ENCODE measurements at regions not wholly inside any gene's neighbourhood (a gene's known extent, or its start where the extent isn't known, plus 50 kb on each side); places are given as distances from the start of the nearest gene placed in this dataset.

DNA sequence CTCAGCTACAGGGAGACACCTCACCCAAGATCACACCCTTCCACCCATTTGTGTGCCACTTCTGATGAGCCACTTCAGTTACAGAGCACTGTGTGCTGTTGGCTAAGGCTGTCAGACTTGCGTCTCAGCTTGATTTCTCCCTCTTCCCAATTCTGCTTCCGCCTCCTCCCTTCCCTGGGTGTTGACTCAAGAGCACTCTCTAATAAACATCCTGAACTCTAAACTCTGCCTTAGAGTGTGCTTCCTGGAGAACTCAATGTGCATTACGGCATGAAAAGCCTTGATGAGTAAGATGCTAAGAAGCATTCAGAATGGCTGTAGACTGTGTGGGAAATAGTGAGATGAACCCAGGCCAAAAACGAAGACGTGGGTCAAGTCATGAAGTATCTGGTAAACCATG is 54.9 kb upstream of the S1PR1 start:
- no TSS peak for BruUV-seq (replicated peaks)
- POLR2A ChIA-PET: no interaction called here
- Histone ChIP-seq H3K9me2 (ENCODE audit: insufficient read depth, low read length) (no peaks in the 10 kb centered on the region), H3K4me2 (ENCODE audit: low read length) (no peak overlapping the region), H4K20me1 (ENCODE audit: insufficient read depth, low read length) (no peaks in the 10 kb centered on the region), H3K4me3 (ENCODE audit: low read depth, low read length, poor library complexity, severe bottlenecking) (no peak overlapping the region), H2AFZ (ENCODE audit: low read length) (no peak overlapping the region), H3K36me3 (ENCODE audit: insufficient read depth, low read length) (no peaks in the 10 kb centered on the region), H3K9me3 (ENCODE audit: low read length) (no peaks in the 10 kb centered on the region), H3K4me1 (ENCODE audit: insufficient read depth, low read length, poor library complexity, severe bottlenecking) (peaks cover 10% of the 10 kb centered on the region), H3K79me2 (ENCODE audit: insufficient read depth, low read depth, low read length) (no peaks in the 10 kb centered on the region), H3K27ac (ENCODE audit: low read depth, low read length, poor library complexity, severe bottlenecking) (no peak overlapping the region)
- intact Hi-C loops (cut with micrococcal nuclease; ENCODE audit: unreplicated experiment): no loop called here
- no peak for DNase-seq (ENCODE audit: low spot score)
- TF ChIP-seq EZH2phosphoT487 (IDR thresholded peaks at IDR 0.05; ENCODE audit: borderline replicate concordance, low read depth, low read length): no peak
- TF ChIP-seq, protein P1, sequence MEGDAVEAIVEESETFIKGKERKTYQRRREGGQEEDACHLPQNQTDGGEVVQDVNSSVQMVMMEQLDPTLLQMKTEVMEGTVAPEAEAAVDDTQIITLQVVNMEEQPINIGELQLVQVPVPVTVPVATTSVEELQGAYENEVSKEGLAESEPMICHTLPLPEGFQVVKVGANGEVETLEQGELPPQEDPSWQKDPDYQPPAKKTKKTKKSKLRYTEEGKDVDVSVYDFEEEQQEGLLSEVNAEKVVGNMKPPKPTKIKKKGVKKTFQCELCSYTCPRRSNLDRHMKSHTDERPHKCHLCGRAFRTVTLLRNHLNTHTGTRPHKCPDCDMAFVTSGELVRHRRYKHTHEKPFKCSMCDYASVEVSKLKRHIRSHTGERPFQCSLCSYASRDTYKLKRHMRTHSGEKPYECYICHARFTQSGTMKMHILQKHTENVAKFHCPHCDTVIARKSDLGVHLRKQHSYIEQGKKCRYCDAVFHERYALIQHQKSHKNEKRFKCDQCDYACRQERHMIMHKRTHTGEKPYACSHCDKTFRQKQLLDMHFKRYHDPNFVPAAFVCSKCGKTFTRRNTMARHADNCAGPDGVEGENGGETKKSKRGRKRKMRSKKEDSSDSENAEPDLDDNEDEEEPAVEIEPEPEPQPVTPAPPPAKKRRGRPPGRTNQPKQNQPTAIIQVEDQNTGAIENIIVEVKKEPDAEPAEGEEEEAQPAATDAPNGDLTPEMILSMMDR (conservative IDR thresholded peaks at IDR 0.05; ENCODE audit: low read length): no peak
- CTCF ChIA-PET (ENCODE audit: unreplicated experiment): no interaction called here

DNA sequence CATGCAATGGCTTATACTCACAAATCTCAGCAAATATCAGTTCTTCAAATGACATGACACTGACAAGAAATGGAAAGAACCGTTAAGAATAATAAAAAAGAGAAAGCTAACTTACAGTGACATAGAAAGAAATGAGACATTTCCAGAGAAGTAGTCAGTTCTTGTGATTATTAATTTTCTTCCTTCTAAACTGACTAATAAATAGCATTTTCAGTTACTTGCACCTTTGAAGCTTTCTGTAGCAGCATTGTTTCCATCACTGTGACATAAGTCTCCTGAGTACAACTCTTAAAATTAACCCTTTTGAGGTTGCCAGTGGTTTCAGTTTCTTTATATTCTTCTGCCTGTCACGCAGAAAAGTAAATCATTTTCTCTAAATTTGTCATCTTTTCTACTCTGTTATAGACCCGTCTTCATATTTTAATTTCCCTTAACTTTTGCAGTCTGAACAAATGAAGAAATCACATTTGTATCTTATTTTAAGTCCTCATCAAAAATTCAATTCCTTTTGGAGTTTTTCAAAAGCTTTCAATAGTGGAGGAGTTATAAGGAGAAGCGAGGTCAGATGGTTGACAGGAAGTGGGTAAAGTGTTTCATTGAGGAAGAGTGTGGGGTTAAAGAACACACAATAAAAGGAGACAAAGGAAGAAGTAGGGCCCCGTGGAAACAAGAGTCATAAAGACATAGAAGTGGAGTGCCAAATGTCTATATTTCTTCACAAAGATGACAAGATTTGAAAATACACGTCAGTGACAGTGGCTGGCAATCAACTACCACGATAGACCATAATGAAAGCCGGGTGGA is 57.9 kb upstream of the S1PR1 start:
- no peaks in the 10 kb centered on the region for H3K9me2 ChIP-seq (ENCODE audit: insufficient read depth, low read length)
- POLR2A ChIA-PET: interaction anchor here (0.7 to 1.4 kb wide), 2 partner anchors 15 to 752 kb away, joined by 3 read pairs; no protein-coding TSS in a partner anchor
- TF ChIP-seq, protein P1 (conservative IDR thresholded peaks at IDR 0.05; ENCODE audit: low read length): no peak
- no peak for TF ChIP-seq EZH2phosphoT487 (IDR thresholded peaks at IDR 0.05; ENCODE audit: borderline replicate concordance, low read depth, low read length)
- DNase-seq (ENCODE audit: low spot score): peak; percentile 22
- no peaks in the 10 kb centered on the region for H3K36me3 ChIP-seq (ENCODE audit: insufficient read depth, low read length)
- intact Hi-C loops (cut with micrococcal nuclease; ENCODE audit: unreplicated experiment): no loop called here
- peaks cover 10% of the 10 kb centered on the region for H3K4me1 ChIP-seq (ENCODE audit: insufficient read depth, low read length, poor library complexity, severe bottlenecking)
- H2AFZ ChIP-seq (ENCODE audit: low read length): peak overlapping the region; percentile 63
- H3K4me2 ChIP-seq (ENCODE audit: low read length): peak overlapping the region; percentile 20; the same call in 1 of the 2 replicates
- H3K79me2 ChIP-seq (ENCODE audit: insufficient read depth, low read depth, low read length): no peaks in the 10 kb centered on the region
- no peaks in the 10 kb centered on the region for H3K9me3 ChIP-seq (ENCODE audit: low read length)
- no TSS peak for BruUV-seq (replicated peaks)
- no peaks in the 10 kb centered on the region for H4K20me1 ChIP-seq (ENCODE audit: insufficient read depth, low read length)
- H3K27ac ChIP-seq (ENCODE audit: low read depth, low read length, poor library complexity, severe bottlenecking): no peak overlapping the region
- H3K4me3 ChIP-seq (ENCODE audit: low read depth, low read length, poor library complexity, severe bottlenecking): no peak overlapping the region
- CTCF ChIA-PET (ENCODE audit: unreplicated experiment): no interaction called here

DNA sequence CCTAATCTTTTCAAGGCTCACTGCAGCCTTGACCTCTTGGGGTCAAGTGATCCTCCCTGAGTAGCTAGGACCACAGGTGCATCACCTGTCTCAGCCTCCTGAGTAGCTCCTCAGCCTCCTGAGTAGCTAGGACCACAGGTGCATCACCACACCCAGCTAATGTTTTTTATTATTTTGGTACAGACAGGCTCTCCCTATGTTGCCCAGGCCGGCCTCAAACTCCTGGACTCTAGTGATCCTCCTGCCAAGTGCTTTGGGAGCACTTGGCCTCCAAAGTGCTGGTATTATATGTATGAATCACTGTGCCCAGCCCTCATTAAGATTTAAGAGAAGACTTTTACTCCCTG is 58.5 kb upstream of the S1PR1 start:
- no peak overlapping the region for H3K4me3 ChIP-seq (ENCODE audit: low read depth, low read length, poor library complexity, severe bottlenecking)
- ChIA-PET POLR2A (interaction anchor here (0.7 to 1.4 kb wide), 3 partner anchors 16 to 752 kb away, joined by 3 to 4 read pairs (median 3); no protein-coding TSS in a partner anchor), CTCF (ENCODE audit: unreplicated experiment) (no interaction called here)
- intact Hi-C loops (cut with micrococcal nuclease; ENCODE audit: unreplicated experiment): no loop called here
- no peaks in the 10 kb centered on the region for H3K36me3 ChIP-seq (ENCODE audit: insufficient read depth, low read length)
- DNase-seq (ENCODE audit: low spot score): no peak
- H3K9me3 ChIP-seq (ENCODE audit: low read length): no peaks in the 10 kb centered on the region
- no peaks in the 10 kb centered on the region for H3K79me2 ChIP-seq (ENCODE audit: insufficient read depth, low read depth, low read length)
- H3K27ac ChIP-seq (ENCODE audit: low read depth, low read length, poor library complexity, severe bottlenecking): no peak overlapping the region
- no peaks in the 10 kb centered on the region for H4K20me1 ChIP-seq (ENCODE audit: insufficient read depth, low read length)
- H3K4me2 ChIP-seq (ENCODE audit: low read length): no peak overlapping the region; the same call in 1 of the 2 replicates
- peak overlapping the region; percentile 63; the same call in 1 of the 2 replicates for H2AFZ ChIP-seq (ENCODE audit: low read length)
- peaks cover 10% of the 10 kb centered on the region for H3K4me1 ChIP-seq (ENCODE audit: insufficient read depth, low read length, poor library complexity, severe bottlenecking)
- no peaks in the 10 kb centered on the region for H3K9me2 ChIP-seq (ENCODE audit: insufficient read depth, low read length)
- no peak for TF ChIP-seq EZH2phosphoT487 (IDR thresholded peaks at IDR 0.05; ENCODE audit: borderline replicate concordance, low read depth, low read length)
- TF ChIP-seq, protein P1 (conservative IDR thresholded peaks at IDR 0.05; ENCODE audit: low read length): no peak
- BruUV-seq (replicated peaks): no TSS peak
